Esophagus muscularis mucosa (tissue), 4 donors: ENCODE measurements at regions not wholly inside any gene's neighbourhood (a gene's known extent, or its start where the extent isn't known, plus 50 kb on each side); places are given as distances from the start of the nearest gene placed in this dataset.
"Not testable (repeated sequence)": the region's sequence is repeated elsewhere in the genome, so short reads cannot be mapped to it uniquely, and the experiment has no call there.

Experiments used
- DNase-seq: peaks from one replicate; pipeline ENCODE4 v3.0.0-alpha.2; 2017; ENCODE audit errors: extremely low spot score
- H3K27ac ChIP-seq, 4 donors: fragments of 200-600 bp; sonication (generic); replicated peaks in 1 of 4; 1 replicate in 3 of 4; 2 replicates in 1 of 4; pipeline ENCODE4 v1.5.1; 2016 to 2019; ENCODE audit warnings: mild to moderate bottlenecking in 1 of 4
- H3K27me3 ChIP-seq, 4 donors: fragments of 200-600 bp; sonication (generic); one replicate each; pipeline versions ENCODE4 v1.5.1 to v1.6.0; 2016 to 2019
- H3K36me3 ChIP-seq, 4 donors: fragments of 200-600 bp; sonication (generic); one replicate each; pipeline ENCODE4 v1.5.1; 2016 to 2019
- H3K4me1 ChIP-seq, 4 donors: fragments of 200-600 bp; sonication (generic); one replicate each; pipeline ENCODE4 v1.5.1; 2016 to 2019
- H3K4me3 ChIP-seq, 4 donors: fragments of 200-600 bp; sonication (generic); 1 replicate in 2 of 4; 2 replicates in 2 of 4; pipeline ENCODE4 v1.5.1; 2016 to 2019; ENCODE audit warnings: mild to moderate bottlenecking in 4 of 4, moderate library complexity in 1 of 4
- H3K9me3 ChIP-seq, 4 donors: fragments of 200-600 bp; sonication (generic); 1 replicate in 3 of 4; 2 replicates in 1 of 4; pipeline ENCODE4 v1.5.1; 2016 to 2019
- CTCF ChIP-seq, 3 experiments: fragments of 200-600 bp in 2 of 3; fragments of 450-650 bp in 1 of 3; sonication (generic) in 2 of 3; IDR thresholded peaks; one replicate each; pipeline ENCODE4 v1.5.1; 2017 to 2019; ENCODE audit warnings: antibody characterized with exemption in 3 of 3, mild to moderate bottlenecking in 2 of 3, moderate library complexity in 1 of 3
- EP300 ChIP-seq: sonication (generic); formaldehyde crosslinking; IDR thresholded peaks from one replicate; pipeline ENCODE4 v1.6.1; 2017; ENCODE audit warnings: antibody characterized with exemption
- POLR2A ChIP-seq: fragments of 450-650 bp; IDR thresholded peaks from one replicate; pipeline ENCODE4 v1.6.1; 2017; ENCODE audit warnings: antibody characterized with exemption, moderate library complexity, mild to moderate bottlenecking, low read depth
- POLR2AphosphoS5 ChIP-seq, 2 donors: sonication (generic); formaldehyde crosslinking; IDR thresholded peaks; one replicate each; pipeline ENCODE4 v1.6.1; 2017; ENCODE audit warnings: antibody characterized with exemption in 2 of 2
- WGBS: methylation state at CpG from one replicate; pipeline ENCODE4 v1.1.5; 2018; 5-methylcytosine and 5-hydroxymethylcytosine counted together
- intact Hi-C: fragments of 100-400 bp; cut with DNase I; formaldehyde crosslinking; loops from one replicate; pipeline ENCODE4 v1.15.1; 2023

DNA sequence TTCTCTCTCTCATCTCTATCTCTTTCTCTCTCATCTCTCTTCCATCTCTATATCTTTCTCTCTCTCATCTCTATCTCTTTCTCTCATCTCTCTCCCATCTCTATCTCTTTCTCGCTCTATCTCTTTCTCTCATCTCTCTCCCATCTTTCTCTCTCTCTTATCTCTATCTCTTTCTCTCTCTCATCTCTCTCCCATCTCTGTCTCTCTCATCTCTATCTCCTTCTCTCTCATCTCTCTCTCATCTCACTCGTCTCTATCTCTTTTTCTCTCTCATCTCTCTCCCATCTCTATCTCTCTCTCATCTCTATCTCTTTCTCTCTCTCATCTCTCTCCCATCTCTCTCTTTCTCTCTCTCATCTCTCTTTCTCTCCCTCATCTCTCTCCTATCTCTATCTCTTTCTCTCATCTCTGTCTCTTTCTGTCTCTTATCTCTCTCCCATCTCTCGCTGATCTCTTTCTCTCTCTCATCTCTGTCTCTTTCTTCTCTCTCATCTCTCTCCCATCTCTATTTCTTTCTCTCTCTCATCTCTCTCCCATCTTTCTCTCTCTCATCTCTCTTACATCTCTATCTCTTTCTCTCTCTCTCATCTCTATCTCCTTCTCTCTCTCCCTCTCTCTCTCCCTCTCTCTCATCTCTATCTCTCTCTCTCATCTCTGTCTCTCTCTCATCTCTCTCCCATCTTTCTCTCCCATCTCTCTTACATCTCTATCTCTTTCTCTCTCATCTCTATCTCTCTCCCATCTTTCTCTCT lies 388.7 kb downstream of the NPHP4 start:
- peaks cover 0 to 32% (median 0%) of the 10 kb centered on the region in 4 donors for H3K27me3 ChIP-seq

GRCh38 chr1:5602718-5603117 lies 389.5 kb downstream of the NPHP4 start:
- H3K36me3 ChIP-seq, H3K27ac ChIP-seq, H3K4me3 ChIP-seq, H3K4me1 ChIP-seq, intact Hi-C loops, H3K9me3 ChIP-seq: not testable (repeated sequence)
- 52% methylated on average over 5 of the region's 5 CpGs for WGBS
- peaks cover 0 to 32% (median 0%) of the 10 kb centered on the region in 4 donors for H3K27me3 ChIP-seq
- peak; percentile 37 for DNase-seq

More for the DNA sequence above, 388.7 kb downstream of the NPHP4 start:
- peaks cover 0 to 6% (median 0%) of the 10 kb centered on the region in 4 donors for H3K9me3 ChIP-seq
- no peak for DNase-seq
- no peaks in the 10 kb centered on the region for H3K36me3 ChIP-seq
- intact Hi-C loops, result no loop called here
- TF ChIP-seq EP300 (no peak), CTCF (IDR thresholded peaks at IDR 0.05) (no peak), POLR2AphosphoS5 (IDR thresholded peaks at IDR 0.05) (no peak), POLR2A (no peak)
- no peak overlapping the region for H3K27ac ChIP-seq
- no peaks in the 10 kb centered on the region for H3K4me1 ChIP-seq
- H3K4me3 ChIP-seq, result no peak overlapping the region
- 86% methylated on average over 3 of the region's 3 CpGs for WGBS

GRCh38 chr1:5601516-5601915 lies 390.7 kb downstream of the NPHP4 start:
- Histone ChIP-seq H3K27ac (no peak overlapping the region), H3K9me3 (no peaks in the 10 kb centered on the region), H3K36me3 (no peaks in the 10 kb centered on the region), H3K4me3 (no peak overlapping the region), H3K4me1 (peaks cover 0 to 6% (median 0%) of the 10 kb centered on the region in 4 donors), H3K27me3 (peaks cover 0 to 25% (median 0%) of the 10 kb centered on the region in 4 donors)
- DNase-seq, result peak; percentile 57
- TF ChIP-seq POLR2A (no peak), POLR2AphosphoS5 (IDR thresholded peaks at IDR 0.05) (no peak), EP300 (no peak), CTCF (IDR thresholded peaks at IDR 0.05) (no peak)
- intact Hi-C loops, result no loop called here
- 81% methylated on average over 21 of the region's 21 CpGs for WGBS

GRCh38 chr1:5599541-5599940 lies 392.7 kb downstream of the NPHP4 start:
- H3K9me3 ChIP-seq, result no peaks in the 10 kb centered on the region
- 88% methylated on average over 4 of the region's 6 CpGs for WGBS
- peak; percentile 90 for DNase-seq
- no peaks in the 10 kb centered on the region for H3K36me3 ChIP-seq
- intact Hi-C loops, result no loop called here
- H3K27ac ChIP-seq, result no peak overlapping the region
- peaks cover 0 to 25% (median 0%) of the 10 kb centered on the region in 4 donors for H3K27me3 ChIP-seq
- TF ChIP-seq CTCF (IDR thresholded peaks at IDR 0.05) (no peak), POLR2A (no peak), POLR2AphosphoS5 (IDR thresholded peaks at IDR 0.05) (no peak), EP300 (no peak)
- no peak overlapping the region for H3K4me3 ChIP-seq
- peaks cover 0 to 6% (median 0%) of the 10 kb centered on the region in 4 donors for H3K4me1 ChIP-seq

GRCh38 chr1:5598824-5599395 lies 393.3 kb downstream of the NPHP4 start:
- no peak for TF ChIP-seq POLR2AphosphoS5 (IDR thresholded peaks at IDR 0.05)
- no peak for TF ChIP-seq CTCF (IDR thresholded peaks at IDR 0.05)
- no peak for TF ChIP-seq EP300
- no peak for TF ChIP-seq POLR2A
- DNase-seq, result peak; percentile 64
- 72% methylated on average over 9 of the region's 10 CpGs for WGBS
- Histone ChIP-seq H3K36me3 (no peaks in the 10 kb centered on the region), H3K9me3 (no peaks in the 10 kb centered on the region), H3K27me3 (peaks cover 0 to 31% (median 0%) of the 10 kb centered on the region in 4 donors), H3K4me1 (peaks cover 0 to 6% (median 0%) of the 10 kb centered on the region in 4 donors), H3K4me3 (no peak overlapping the region), H3K27ac (no peak overlapping the region)
- intact Hi-C loops, result no loop called here
